HCT116 (cell line): ENCODE measurements at regions not wholly inside any gene's neighbourhood (a gene's known extent, or its start where the extent isn't known, plus 50 kb on each side); places are given as distances from the start of the nearest gene placed in this dataset.

ENCODE experiments used
- ATAC-seq: fragments of 200-7000 bp; cut with Tn5 transposase; 2 replicates; pipeline ENCODE4 v1.9.1; 2020; ENCODE audit warnings: mild to moderate bottlenecking, moderate library complexity
- BruUV-seq: library from RNA; stranded (reverse); fragments of 400-500 nt; replicated peaks from 2 replicates; lab custom pipeline; 2021; lab: Mats Ljungman, UMichigan
- CTCF ChIA-PET: fragments of 300-600 bp; sonication (Branson Sonifier 250); formaldehyde crosslinking; loops from one replicate; lab custom pipeline; 2021; ENCODE audit warnings: antibody characterized with exemption; lab: Charles Lee
- POLR2A ChIA-PET: fragments of 300-600, 350-600 bp; sonication (Branson Sonifier 250); formaldehyde crosslinking; loops from one replicate; lab custom pipeline; 2021; ENCODE audit warnings: antibody characterized with exemption; lab: Charles Lee
- RAD21 ChIA-PET, 2 experiments: fragments of 300-600 bp; sonication (Branson Sonifier 250); formaldehyde crosslinking; loops; one replicate each; lab custom pipeline; 2023; ENCODE audit warnings: low total read pairs in 2 of 2; ENCODE audit not compliant: uncharacterized antibody in 2 of 2, unreplicated experiment in 2 of 2, low non-redundant PET in 1 of 2; lab: Charles Lee
- DNase-seq: peaks from one replicate; pipeline ENCODE4 v3.0.0-alpha.2; 2010; ENCODE audit warnings: low read depth, low spot score
- H2AFZ ChIP-seq: fragments of 200-600 bp; shearing (Covaris generic), sonication (generic); 2 replicates; pipeline ENCODE4 v1.6.1; 2017; ENCODE audit warnings: low read depth, mixed run types, mixed read lengths, antibody characterized with exemption, low read length; ENCODE audit not compliant: poor library complexity, severe bottlenecking
- H3K27ac ChIP-seq: 2 replicates; pipeline ENCODE4 v1.5.1; 2012; ENCODE audit warnings: low read depth, low read length
- H3K27me3 ChIP-seq: fragments of 200-600 bp; sonication (generic); 2 replicates; pipeline ENCODE4 v1.6.1; 2016; ENCODE audit warnings: mixed run types, low read length, mixed read lengths; ENCODE audit not compliant: insufficient read depth
- H3K36me3 ChIP-seq, 2 experiments: fragments of 200-500 bp in 1 of 2; fragments of 200-600 bp in 1 of 2; sonication (Bioruptor generic) in 1 of 2; sonication (generic) in 1 of 2; 2 replicates each; pipeline versions ENCODE4 v1.5.1 to v1.6.1; 2014 to 2016; ENCODE audit warnings: low read length in 2 of 2, inconsistent platforms in 1 of 2, mixed read lengths in 1 of 2, mixed run types in 1 of 2; ENCODE audit not compliant: insufficient read depth in 2 of 2, control insufficient read depth in 1 of 2
- H3K4me1 ChIP-seq, 2 experiments: fragments of 200-600 bp in 1 of 2; sonication (generic) in 1 of 2; 2 replicates each; pipeline versions ENCODE4 v1.5.1 to v1.6.1; 2012 to 2017; ENCODE audit warnings: low read length in 2 of 2, inconsistent platforms in 1 of 2, mild to moderate bottlenecking in 1 of 2, mixed read lengths in 1 of 2, mixed run types in 1 of 2, moderate library complexity in 1 of 2; ENCODE audit not compliant: insufficient read depth in 2 of 2, control insufficient read depth in 1 of 2
- H3K4me2 ChIP-seq: fragments of 200-600 bp; sonication (generic); 2 replicates; pipeline ENCODE4 v1.6.1; 2017; ENCODE audit warnings: mixed run types, low read length, mixed read lengths
- H3K4me3 ChIP-seq, 2 experiments: fragments of 200-600 bp in 1 of 2; sonication (generic) in 1 of 2; replicated peaks in 1 of 2; 2 replicates each; pipeline ENCODE4 v1.5.1; 2011 to 2016; ENCODE audit warnings: low read length in 2 of 2, control low read depth in 1 of 2, low read depth in 1 of 2, mild to moderate bottlenecking in 1 of 2, mixed read lengths in 1 of 2, mixed run types in 1 of 2
- H3K79me2 ChIP-seq: fragments of 200-600 bp; sonication (generic); 2 replicates; pipeline ENCODE4 v1.6.1; 2017; ENCODE audit warnings: mild to moderate bottlenecking, mixed run types, low read length, moderate library complexity, mixed read lengths; ENCODE audit not compliant: insufficient read depth
- H3K9ac ChIP-seq: fragments of 200-600 bp; sonication (generic); 2 replicates; pipeline ENCODE4 v1.6.1; 2016; ENCODE audit warnings: low read length, mixed read lengths
- H3K9me2 ChIP-seq: fragments of 200-600 bp; sonication (generic), shearing (Covaris generic); 2 replicates; pipeline ENCODE4 v1.6.1; 2017; ENCODE audit warnings: mixed run types, mild to moderate bottlenecking, moderate library complexity; ENCODE audit not compliant: insufficient read depth
- H3K9me3 ChIP-seq, 2 experiments: fragments of 200-500 bp in 1 of 2; fragments of 200-600 bp in 1 of 2; sonication (Bioruptor generic) in 1 of 2; sonication (generic) in 1 of 2; 2 replicates each; pipeline ENCODE4 v1.6.1; 2014 to 2017; ENCODE audit warnings: low read length in 2 of 2, mixed read lengths in 2 of 2, inconsistent platforms in 1 of 2, low read depth in 1 of 2, mild to moderate bottlenecking in 1 of 2, mixed run types in 1 of 2, moderate library complexity in 1 of 2; ENCODE audit not compliant: control insufficient read depth in 1 of 2, insufficient read depth in 1 of 2
- H4K20me1 ChIP-seq: fragments of 200-600 bp; sonication (generic), shearing (Covaris generic); 2 replicates; pipeline ENCODE4 v1.6.1; 2017; ENCODE audit warnings: mixed run types, mild to moderate bottlenecking, moderate library complexity; ENCODE audit not compliant: insufficient read depth
- ATF3 ChIP-seq: IDR thresholded peaks from 2 replicates; pipeline ENCODE4 v1.6.1; 2012
- CBX3 ChIP-seq: IDR thresholded peaks from 2 replicates; pipeline ENCODE4 v1.6.1; 2012; ENCODE audit warnings: low read depth
- CTCF ChIP-seq, 3 experiments: fragments of 200-600 bp in 1 of 3; sonication (generic) in 1 of 3; IDR thresholded peaks in 2 of 3; conservative IDR thresholded peaks in 1 of 3; 2 replicates each; pipeline ENCODE4 v1.5.1; 2012 to 2017; ENCODE audit warnings: low read depth in 2 of 3, low read length in 2 of 3, antibody characterized with exemption in 1 of 3, borderline replicate concordance in 1 of 3, control low read depth in 1 of 3, mild to moderate bottlenecking in 1 of 3, mixed read lengths in 1 of 3, mixed run types in 1 of 3, moderate library complexity in 1 of 3; ENCODE audit not compliant: insufficient read depth in 1 of 3
- EZH2 ChIP-seq: fragments of 200-600 bp; sonication (generic); IDR thresholded peaks from 2 replicates; pipeline ENCODE4 v1.6.1; 2017; ENCODE audit warnings: antibody characterized with exemption, mixed run types
- EZH2phosphoT487 ChIP-seq: fragments of 200-600 bp; IDR thresholded peaks from 2 replicates; pipeline ENCODE4 v1.6.1; 2018; ENCODE audit warnings: antibody characterized with exemption, borderline replicate concordance
- FOSL1 ChIP-seq: IDR thresholded peaks from 2 replicates; pipeline ENCODE4 v1.6.1; 2012; ENCODE audit warnings: low read depth
- JUND ChIP-seq: IDR thresholded peaks from 2 replicates; pipeline ENCODE4 v1.6.1; 2012
- MAX ChIP-seq: IDR thresholded peaks from 2 replicates; pipeline ENCODE4 v1.6.1; 2012
- POLR2A ChIP-seq: IDR thresholded peaks from 2 replicates; pipeline ENCODE4 v1.7.0; 2011; ENCODE audit warnings: borderline replicate concordance; ENCODE audit not compliant: insufficient read depth, insufficient read length; ENCODE audit errors: extremely low read depth
- POLR2AphosphoS5 ChIP-seq: IDR thresholded peaks from 2 replicates; pipeline ENCODE4 v1.6.1; 2011; ENCODE audit warnings: mild to moderate bottlenecking, low read depth, low read length, moderate library complexity
- SIN3A ChIP-seq: IDR thresholded peaks from 2 replicates; pipeline ENCODE4 v1.6.1; 2012; ENCODE audit warnings: low read depth
- SRF ChIP-seq: IDR thresholded peaks from 2 replicates; pipeline ENCODE4 v1.6.1; 2012; ENCODE audit warnings: low read depth
- TCF7L2 ChIP-seq: IDR thresholded peaks from 2 replicates; pipeline ENCODE4 v1.7.0; 2011; ENCODE audit warnings: borderline replicate concordance, inconsistent platforms; ENCODE audit not compliant: insufficient read depth, insufficient read length; ENCODE audit errors: extremely low read depth
- ZBTB33 ChIP-seq: IDR thresholded peaks from 2 replicates; pipeline ENCODE4 v1.6.1; 2011; ENCODE audit warnings: mild to moderate bottlenecking, low read length, moderate library complexity; ENCODE audit not compliant: insufficient replicate concordance; ENCODE audit errors: extremely low read depth
- ZFX ChIP-seq: fragments of 450-650 bp; IDR thresholded peaks from 2 replicates; pipeline ENCODE4 v1.6.1; 2017
- ZNF274 ChIP-seq: fragments of 200-500 bp; sonication (Bioruptor generic); IDR thresholded peaks from 2 replicates; pipeline ENCODE4 v1.6.1; 2014; ENCODE audit warnings: mild to moderate bottlenecking, low read depth, low read length, inconsistent platforms
- intact Hi-C: fragments of 100-400 bp; cut with micrococcal nuclease; formaldehyde crosslinking; loops from 2 replicates; pipeline ENCODE4 v1.10.0; 2022

DNA sequence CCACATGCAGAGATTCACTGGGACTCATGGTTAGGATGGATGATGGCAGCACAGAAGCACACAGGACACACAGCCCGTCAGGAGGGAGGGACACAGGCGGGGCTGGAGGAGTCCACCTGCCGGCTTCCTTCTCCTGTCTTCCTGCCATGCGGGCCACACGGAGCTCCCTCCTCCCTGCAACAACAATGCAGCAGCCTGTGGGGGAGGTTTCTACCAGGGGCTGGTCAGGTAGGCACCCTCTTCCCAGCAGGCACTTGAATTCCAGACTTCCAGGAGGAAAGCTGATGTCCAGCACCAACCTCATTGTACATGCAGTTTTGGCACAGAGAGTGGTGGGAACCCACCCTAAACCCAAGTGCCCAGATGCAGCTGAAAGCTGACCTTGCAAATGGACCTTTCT is 341.2 kb downstream of the GLRX3 start:
- Histone ChIP-seq H3K4me1 (no peaks in the 10 kb centered on the region), H4K20me1 (no peaks in the 10 kb centered on the region), H2AFZ (no peak overlapping the region), H3K9ac (no peak overlapping the region), H3K27ac (no peak overlapping the region), H3K36me3 (no peaks in the 10 kb centered on the region), H3K4me2 (no peak overlapping the region), H3K9me3 (no peaks in the 10 kb centered on the region), H3K4me3 (no peak overlapping the region), H3K27me3 (no peaks in the 10 kb centered on the region), H3K79me2 (no peaks in the 10 kb centered on the region), H3K9me2 (no peaks in the 10 kb centered on the region)
- intact Hi-C loops, result no loop called here
- ChIA-PET RAD21 (no interaction called here), POLR2A (no interaction called here), CTCF (no interaction called here)
- ATAC-seq (no peak), DNase-seq (no peak)
- TF ChIP-seq SIN3A, result no peak
- TF ChIP-seq EZH2phosphoT487, result no peak
- no peak for TF ChIP-seq ATF3
- TF ChIP-seq CTCF (IDR thresholded peaks at IDR 0.05 in 2 of 3, conservative IDR thresholded peaks at IDR 0.05 in 1 of 3; ENCODE audit: borderline replicate concordance in 1 of 3, insufficient read depth in 1 of 3, low read depth in 2 of 3, low read length in 2 of 3), result no peak
- no peak for TF ChIP-seq CBX3
- TF ChIP-seq TCF7L2, result no peak
- no peak for TF ChIP-seq ZNF274
- no peak for TF ChIP-seq MAX
- TF ChIP-seq EZH2, result no peak
- TF ChIP-seq POLR2AphosphoS5, result no peak
- TF ChIP-seq ZBTB33, result no peak
- TF ChIP-seq FOSL1, result no peak
- no peak for TF ChIP-seq SRF
- TF ChIP-seq JUND, result no peak
- TF ChIP-seq ZFX, result no peak
- TF ChIP-seq POLR2A, result no peak
- BruUV-seq, result no TSS peak
